Heart left ventricle (tissue), 16 donors: ENCODE measurements at regions not wholly inside any gene's neighbourhood (a gene's known extent, or its start where the extent isn't known, plus 50 kb on each side); places are given as distances from the start of the nearest gene placed in this dataset.
A peak's percentile ranks its signal among the peaks of the same experiment; 100 is the strongest.

Experiments
- ATAC-seq, 4 donors: fragments of 200-7000 bp; cut with Tn5 transposase; one replicate each; pipeline ENCODE4 v1.9.1; 2020 to 2022; ENCODE audit warnings: moderate library complexity in 4 of 4, mild to moderate bottlenecking in 3 of 4, moderate number of reproducible peaks in 1 of 4
- DNase-seq, 5 donors: peaks; one replicate each; pipeline ENCODE4 v3.0.0-alpha.2; 2020
- H3K27ac ChIP-seq, 12 donors: fragments of 200-600 bp; sonication (generic) in 4 of 12; one replicate each; pipeline versions ENCODE4 v1.5.0 to v1.8.0; 2016 to 2022; ENCODE audit warnings: mild to moderate bottlenecking in 2 of 12
- H3K27me3 ChIP-seq, 9 donors: fragments of 200-600 bp; sonication (generic) in 2 of 9; one replicate each; pipeline versions ENCODE4 v1.5.1 to v1.8.0; 2016 to 2022; ENCODE audit warnings: mild to moderate bottlenecking in 3 of 9
- H3K36me3 ChIP-seq, 9 donors: fragments of 200-600 bp; sonication (generic) in 2 of 9; one replicate each; pipeline versions ENCODE4 v1.5.0 to v1.8.0; 2018 to 2022; ENCODE audit warnings: mild to moderate bottlenecking in 2 of 9
- H3K4me1 ChIP-seq, 12 donors: fragments of 200-600 bp; sonication (generic) in 4 of 12; one replicate each; pipeline versions ENCODE4 v1.5.0 to v1.8.0; 2016 to 2022; ENCODE audit warnings: mild to moderate bottlenecking in 3 of 12
- H3K4me3 ChIP-seq, 12 donors: fragments of 200-600 bp; sonication (generic) in 4 of 12; one replicate each; pipeline versions ENCODE4 v1.5.0 to v1.8.0; 2017 to 2022; ENCODE audit warnings: mild to moderate bottlenecking in 9 of 12, moderate library complexity in 4 of 12
- H3K9me3 ChIP-seq, 12 donors: fragments of 200-600 bp; sonication (generic) in 4 of 12; one replicate each; pipeline versions ENCODE4 v1.5.0 to v1.8.0; 2016 to 2022; ENCODE audit warnings: mild to moderate bottlenecking in 1 of 12
- POLR2A ChIP-seq, 2 donors: fragments of 450-650 bp; IDR thresholded peaks; one replicate each; pipeline ENCODE4 v1.6.1; 2017; ENCODE audit warnings: antibody characterized with exemption in 2 of 2, mild to moderate bottlenecking in 2 of 2, moderate library complexity in 2 of 2
- WGBS, 4 donors: extraction: QIAGEN DNeasy Blood & Tissue Kit in 2 of 4; methylation state at CpG; one replicate each; pipeline versions ENCODE4 v1.1.5 to v1.1.7; 2013 to 2018; 5-methylcytosine and 5-hydroxymethylcytosine counted together
- intact Hi-C, 10 donors: fragments of 100-400 bp; cut with DNase I; formaldehyde crosslinking; loops; one replicate each; pipeline versions ENCODE4 v1.11.1 to v1.14.2; 2022
- TF ChIP-seq, protein P1 (sequence below), 12 donors: fragments of 200-600 bp; sonication (generic) in 4 of 12; IDR thresholded peaks; one replicate each; pipeline versions ENCODE4 v1.5.0 to v1.8.0; 2018 to 2022; ENCODE audit warnings: antibody characterized with exemption in 12 of 12, mild to moderate bottlenecking in 5 of 12
- donor health status: ischemic (EF 13 %, LVEDD 7.1; RV severe dilation, severe dysfunction).
- donor health status: healthy with polysubstance abuse.
- donor health status: DM: no; HTN: yes; CAD: no.
- donor health status: DM: no; HTN: no; CAD: no.
- donor health status: ischemic (EF 25% LVEDD 6.9; RV normal size, moderate dysfunction).
- donor health status: ischemic (EF 25% LVEDD 5.7; RV mildly dilated, moderate dysfunction).
- donor health status: healthy.
- donor health status: DM: yes; HTN: yes; CAD: no.
- donor health status: ischemic (EF 35%, LVEDD 5.7; RV mildly dilated, moderate dysfunction).
- donor health status: nonischemic (EF 11% LVEDD 7.7; RV severe dilation, severe dysfunction).
- donor health status: DM: yes; HTN: yes; CAD: no.
- donor health status: PGD.
- donor health status: ischemic (EF 29% LVEDD 5.4; RV normal size, mild dysfunction).
- donor health status: nonischemic (EF 23%, LVEDD 6.1; RV moderate dilation, normal function).

DNA sequence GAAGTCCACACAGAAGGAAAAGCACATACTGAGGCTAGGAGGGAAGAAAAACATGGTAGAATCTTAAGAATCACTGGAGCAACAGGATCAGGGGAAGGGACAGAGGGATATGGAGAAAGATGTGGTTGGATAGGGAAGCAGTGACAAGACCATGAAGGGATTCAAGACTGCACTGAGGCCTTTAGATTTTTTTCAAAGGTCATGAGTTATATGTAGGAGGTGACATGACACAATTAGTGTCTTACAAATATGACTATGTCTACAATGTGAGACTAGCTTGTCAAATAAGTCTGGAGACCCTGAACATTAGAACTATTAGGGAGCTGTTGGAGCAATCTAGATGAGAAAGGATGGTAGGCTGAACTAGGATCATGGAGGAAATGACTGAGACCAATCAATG, 1130.3 kb upstream of the ZEB2 start:
- no peak for ATAC-seq
- TF ChIP-seq, protein P1, sequence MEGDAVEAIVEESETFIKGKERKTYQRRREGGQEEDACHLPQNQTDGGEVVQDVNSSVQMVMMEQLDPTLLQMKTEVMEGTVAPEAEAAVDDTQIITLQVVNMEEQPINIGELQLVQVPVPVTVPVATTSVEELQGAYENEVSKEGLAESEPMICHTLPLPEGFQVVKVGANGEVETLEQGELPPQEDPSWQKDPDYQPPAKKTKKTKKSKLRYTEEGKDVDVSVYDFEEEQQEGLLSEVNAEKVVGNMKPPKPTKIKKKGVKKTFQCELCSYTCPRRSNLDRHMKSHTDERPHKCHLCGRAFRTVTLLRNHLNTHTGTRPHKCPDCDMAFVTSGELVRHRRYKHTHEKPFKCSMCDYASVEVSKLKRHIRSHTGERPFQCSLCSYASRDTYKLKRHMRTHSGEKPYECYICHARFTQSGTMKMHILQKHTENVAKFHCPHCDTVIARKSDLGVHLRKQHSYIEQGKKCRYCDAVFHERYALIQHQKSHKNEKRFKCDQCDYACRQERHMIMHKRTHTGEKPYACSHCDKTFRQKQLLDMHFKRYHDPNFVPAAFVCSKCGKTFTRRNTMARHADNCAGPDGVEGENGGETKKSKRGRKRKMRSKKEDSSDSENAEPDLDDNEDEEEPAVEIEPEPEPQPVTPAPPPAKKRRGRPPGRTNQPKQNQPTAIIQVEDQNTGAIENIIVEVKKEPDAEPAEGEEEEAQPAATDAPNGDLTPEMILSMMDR (IDR thresholded peaks at IDR 0.05), result no peak
- TF ChIP-seq POLR2A (IDR thresholded peaks at IDR 0.05), result no peak
- Histone ChIP-seq H3K4me1 (peaks cover 0 to 3% (median 0%) of the 10 kb centered on the region in 12 donors), H3K27me3 (no peaks in the 10 kb centered on the region), H3K27ac (no peak overlapping the region), H3K4me3 (no peak overlapping the region), H3K9me3 (no peaks in the 10 kb centered on the region), H3K36me3 (no peaks in the 10 kb centered on the region)
- intact Hi-C loops, result no loop called here
- DNase-seq, result no peak

DNA sequence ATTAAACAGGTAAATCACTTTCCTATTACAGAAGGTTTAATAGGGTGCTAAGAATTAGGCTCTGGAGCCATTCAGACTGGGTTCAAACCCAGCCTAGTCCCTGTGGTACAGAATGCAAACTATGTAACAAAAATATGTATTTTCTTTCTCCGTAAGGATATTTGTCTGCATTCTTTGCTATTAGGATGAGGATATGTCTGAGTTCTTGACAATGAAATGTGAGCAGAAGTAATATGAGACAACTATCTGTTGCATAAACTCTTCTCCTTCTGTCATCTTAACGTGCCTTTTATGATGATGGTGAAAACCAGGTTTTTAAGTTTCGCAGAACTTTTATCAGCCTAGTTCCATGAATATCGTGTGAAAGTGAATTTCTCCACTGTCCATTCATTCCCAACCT, 1129.1 kb upstream of the ZEB2 start:
- intact Hi-C loops, result no loop called here
- no peaks in the 10 kb centered on the region for H3K27me3 ChIP-seq
- H3K4me1 ChIP-seq, result peaks cover 0 to 11% (median 0%) of the 10 kb centered on the region in 12 donors
- no peak for DNase-seq
- H3K27ac ChIP-seq, result no peak overlapping the region
- H3K36me3 ChIP-seq, result no peaks in the 10 kb centered on the region
- ATAC-seq, result no peak
- no peaks in the 10 kb centered on the region for H3K9me3 ChIP-seq
- H3K4me3 ChIP-seq, result no peak overlapping the region
- WGBS, 4 donors, result 89 to 94% (median 91%) methylated on average over 4 of the region's 4 CpGs
- TF ChIP-seq POLR2A (IDR thresholded peaks at IDR 0.05), result no peak
- TF ChIP-seq, protein P1 (IDR thresholded peaks at IDR 0.05), result no peak

DNA sequence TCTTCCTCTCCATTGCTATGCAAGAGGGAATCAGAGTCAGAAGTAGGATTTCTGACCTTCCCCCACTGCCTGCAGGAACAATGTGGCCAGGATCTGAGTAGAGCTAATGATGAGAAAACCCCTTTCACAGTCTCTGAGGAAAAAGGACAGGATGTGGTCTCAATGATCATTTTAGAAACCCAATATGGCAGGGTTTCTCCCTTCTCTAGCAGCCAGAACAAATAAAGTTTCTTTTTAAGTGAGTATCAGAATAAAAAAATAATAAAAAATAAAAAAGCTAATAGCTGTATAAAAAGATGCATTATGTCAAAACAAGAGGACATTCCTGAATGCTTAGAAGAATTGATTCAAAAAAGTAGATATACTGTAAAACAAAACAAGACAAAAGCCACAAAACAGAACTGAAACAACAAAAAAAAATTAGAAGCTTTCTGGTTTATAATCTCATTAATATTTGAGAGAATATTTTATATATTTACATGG, 1124.9 kb upstream of the ZEB2 start:
- no peaks in the 10 kb centered on the region for H3K27me3 ChIP-seq
- no peaks in the 10 kb centered on the region for H3K36me3 ChIP-seq
- ATAC-seq (no peak), DNase-seq (no peak)
- TF ChIP-seq, protein P1 (IDR thresholded peaks at IDR 0.05), result no peak
- no peak overlapping the region for H3K27ac ChIP-seq
- H3K4me3 ChIP-seq, result no peak overlapping the region
- peaks cover 0 to 11% (median 0%) of the 10 kb centered on the region in 12 donors for H3K4me1 ChIP-seq
- intact Hi-C loops, result no loop called here
- no peaks in the 10 kb centered on the region for H3K9me3 ChIP-seq

DNA sequence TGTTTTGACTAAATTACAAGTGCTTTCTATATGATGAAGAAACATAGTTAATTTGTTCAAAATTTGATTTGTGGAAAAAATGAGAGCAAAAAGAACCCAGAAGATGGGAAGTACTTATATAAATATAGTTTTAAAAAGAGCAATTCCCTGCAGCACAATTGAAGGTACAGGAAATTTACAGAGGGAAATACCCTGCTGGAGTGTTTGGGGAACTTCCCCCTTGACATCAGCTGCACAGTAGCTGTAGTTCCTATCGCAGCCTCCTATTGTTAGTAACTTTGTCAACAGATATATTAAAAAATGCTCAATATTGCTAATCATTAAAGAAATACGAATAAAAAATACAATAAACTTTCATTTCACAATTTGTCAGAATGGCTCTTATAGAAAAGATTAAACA, 1118.8 kb upstream of the ZEB2 start:
- intact Hi-C loops, result no loop called here
- Histone ChIP-seq H3K4me3 (no peak overlapping the region), H3K9me3 (no peaks in the 10 kb centered on the region), H3K27me3 (no peaks in the 10 kb centered on the region), H3K4me1 (peaks cover 0 to 6% (median 0%) of the 10 kb centered on the region in 12 donors), H3K36me3 (no peaks in the 10 kb centered on the region), H3K27ac (no peak overlapping the region)
- 55 to 69% (median 62%) methylated on average over 2 of the region's 2 CpGs for WGBS, 4 donors
- DNase-seq (no peak), ATAC-seq (no peak)
- TF ChIP-seq POLR2A (IDR thresholded peaks at IDR 0.05), result no peak
- TF ChIP-seq, protein P1 (IDR thresholded peaks at IDR 0.05), result peak in 1 of 12 donors; percentile 20
